ENCODE measurements at regions not wholly inside any gene's neighbourhood (a gene's known extent, or its start where the extent isn't known, plus 50 kb on each side); places are given as distances from the start of the nearest gene placed in this dataset.

GRCh38 chr5:2919310-2920018 is 168.0 kb upstream of the IRX2 start:
- H3K4me3 Mint-ChIP-seq = no peak overlapping the region
- H3K9me3 Mint-ChIP-seq = peaks cover 34% of the 10 kb centered on the region
- peaks cover 52% of the 10 kb centered on the region for H3K27me3 Mint-ChIP-seq (ENCODE audit: low read depth, poor library complexity)
- H3K27ac Mint-ChIP-seq = no peak overlapping the region
- H3K36me3 Mint-ChIP-seq (ENCODE audit: low read depth) = no peaks in the 10 kb centered on the region
- TF ChIP-seq CTCF (IDR thresholded peaks at IDR 0.05) = no peak
- DNase-seq = no peak
- peaks cover 4% of the 10 kb centered on the region for H3K4me1 Mint-ChIP-seq

- H3K4me3 Mint-ChIP-seq = no peak overlapping the region
- TF ChIP-seq CTCF (IDR thresholded peaks at IDR 0.05) = no peak
- H3K9me3 Mint-ChIP-seq = peaks cover 28% of the 10 kb centered on the region
- peaks cover 69% of the 10 kb centered on the region for H3K27me3 Mint-ChIP-seq (ENCODE audit: low read depth, poor library complexity)
- DNase-seq = no peak
- peak overlapping the region; percentile 34 for H3K27ac Mint-ChIP-seq
- peaks cover 4% of the 10 kb centered on the region for H3K4me1 Mint-ChIP-seq
- no peaks in the 10 kb centered on the region for H3K36me3 Mint-ChIP-seq (ENCODE audit: low read depth)
These were observed 166.0 kb upstream of the IRX2 start for GRCh38 chr5:2917524-2917923.

GRCh38 chr5:2917093-2917492 is 165.6 kb upstream of the IRX2 start:
- Mint-ChIP-seq H3K4me1 (peaks cover 4% of the 10 kb centered on the region), H3K27ac (no peak overlapping the region), H3K4me3 (no peak overlapping the region), H3K27me3 (ENCODE audit: low read depth, poor library complexity) (peaks cover 72% of the 10 kb centered on the region), H3K9me3 (peaks cover 25% of the 10 kb centered on the region), H3K36me3 (ENCODE audit: low read depth) (no peaks in the 10 kb centered on the region)
- no peak for TF ChIP-seq CTCF (IDR thresholded peaks at IDR 0.05)
- DNase-seq = no peak

GRCh38 chr5:2916076-2916682 is 164.7 kb upstream of the IRX2 start:
- peaks cover 4% of the 10 kb centered on the region for H3K4me1 Mint-ChIP-seq
- DNase-seq = no peak
- H3K36me3 Mint-ChIP-seq (ENCODE audit: low read depth) = no peaks in the 10 kb centered on the region
- H3K27me3 Mint-ChIP-seq (ENCODE audit: low read depth, poor library complexity) = peaks cover 75% of the 10 kb centered on the region
- no peak for TF ChIP-seq CTCF (IDR thresholded peaks at IDR 0.05)
- peaks cover 19% of the 10 kb centered on the region for H3K9me3 Mint-ChIP-seq
- H3K27ac Mint-ChIP-seq = no peak overlapping the region
- H3K4me3 Mint-ChIP-seq = no peak overlapping the region

- DNase-seq = no peak
- no peak for TF ChIP-seq CTCF (IDR thresholded peaks at IDR 0.05)
- H3K4me1 Mint-ChIP-seq = peaks cover 4% of the 10 kb centered on the region
- peaks cover 73% of the 10 kb centered on the region for H3K27me3 Mint-ChIP-seq (ENCODE audit: low read depth, poor library complexity)
- H3K27ac Mint-ChIP-seq = no peak overlapping the region
- peaks cover 8% of the 10 kb centered on the region for H3K9me3 Mint-ChIP-seq
- H3K4me3 Mint-ChIP-seq = peak overlapping the region; percentile 76
- H3K36me3 Mint-ChIP-seq (ENCODE audit: low read depth) = no peaks in the 10 kb centered on the region
These were observed 163.6 kb upstream of the IRX2 start for GRCh38 chr5:2914981-2915484.
